IPS DF 6.9 (cell line): ENCODE measurements at regions not wholly inside any gene's neighbourhood (a gene's known extent, or its start where the extent isn't known, plus 50 kb on each side); places are given as distances from the start of the nearest gene placed in this dataset.
"Not testable (repeated sequence)": the region's sequence is repeated elsewhere in the genome, so short reads cannot be mapped to it uniquely, and the experiment has no call there.

Experiments
- DNase-seq: peaks from one replicate; pipeline ENCODE4 v3.0.0-alpha.2; 2013; ENCODE audit warnings: low read depth, low spot score
- H3K27ac ChIP-seq: one replicate; pipeline ENCODE4 v1.5.1; 2013; ENCODE audit warnings: low read length, control low read depth
- H3K27me3 ChIP-seq: 2 replicates; pipeline ENCODE4 v1.6.1; 2013; ENCODE audit warnings: mild to moderate bottlenecking, low read length; ENCODE audit not compliant: control insufficient read depth, insufficient read depth
- H3K36me3 ChIP-seq: 2 replicates; pipeline ENCODE4 v1.6.1; 2013; ENCODE audit warnings: low read length; ENCODE audit not compliant: control insufficient read depth, insufficient read depth
- H3K4me1 ChIP-seq: 2 replicates; pipeline ENCODE4 v1.6.1; 2013; ENCODE audit warnings: low read length; ENCODE audit not compliant: control insufficient read depth, insufficient read depth
- H3K4me3 ChIP-seq: 2 replicates; pipeline ENCODE4 v1.5.1; 2013; ENCODE audit warnings: mild to moderate bottlenecking, low read length
- H3K9me3 ChIP-seq: 2 replicates; pipeline ENCODE4 v1.6.1; 2013; ENCODE audit warnings: low read length, inconsistent platforms; ENCODE audit not compliant: control insufficient read depth, insufficient read depth
- WGBS: extraction: QIAGEN DNeasy Blood & Tissue Kit; methylation state at CpG from one replicate; pipeline ENCODE4 v1.1.7; 2013; ENCODE audit warnings: mixed read lengths, missing lambda C conversion rate; ENCODE audit not compliant: insufficient read length, insufficient coverage; 5-methylcytosine and 5-hydroxymethylcytosine counted together

DNA sequence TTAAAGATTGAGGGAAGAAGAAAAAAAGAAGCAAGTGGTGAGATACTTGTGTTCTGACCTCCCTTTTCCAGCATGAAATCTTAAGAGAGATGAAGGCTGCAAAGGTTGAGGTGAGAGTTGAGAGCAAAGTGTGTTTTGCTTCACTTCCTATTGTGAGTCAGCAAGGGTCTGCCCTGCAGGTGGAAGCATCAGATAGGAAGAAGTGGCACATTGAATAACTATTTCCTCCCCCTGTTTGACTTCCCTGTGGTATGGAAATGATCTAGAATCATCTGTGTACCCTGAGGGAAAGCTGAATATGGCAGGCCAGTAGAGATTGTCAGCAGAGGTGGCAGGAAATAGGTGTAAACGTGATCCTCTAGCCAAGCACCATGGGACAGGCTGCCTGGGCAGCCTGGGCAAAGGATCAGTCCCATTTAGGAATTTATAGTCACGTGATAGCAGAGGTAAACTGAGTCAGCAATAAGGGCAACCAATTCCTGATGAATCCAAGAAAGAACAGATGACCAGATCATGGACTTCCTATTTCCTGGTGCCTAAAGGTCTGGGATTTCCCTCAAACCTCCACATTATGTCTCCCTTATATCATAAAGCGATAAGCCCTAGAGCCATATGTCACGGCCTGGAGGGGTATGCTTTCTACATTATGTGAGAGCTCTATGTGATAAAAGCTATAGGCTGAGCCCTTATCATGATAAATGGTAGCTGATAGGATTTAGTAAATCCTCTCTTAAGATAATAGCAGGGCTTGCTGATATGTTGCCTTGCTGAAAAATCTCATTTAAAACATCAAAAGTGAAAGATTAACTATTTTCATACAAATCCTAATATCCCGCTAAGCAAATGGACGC is 287.0 kb downstream of the MDFIC start:
- Histone ChIP-seq H3K36me3 (no peaks in the 10 kb centered on the region), H3K27ac (no peak overlapping the region), H3K9me3 (no peaks in the 10 kb centered on the region), H3K4me1 (no peaks in the 10 kb centered on the region), H3K4me3 (no peak overlapping the region), H3K27me3 (no peaks in the 10 kb centered on the region)
- no peak for DNase-seq
- no CpG with 5 or more reads among the region's 6 CpGs for WGBS

DNA sequence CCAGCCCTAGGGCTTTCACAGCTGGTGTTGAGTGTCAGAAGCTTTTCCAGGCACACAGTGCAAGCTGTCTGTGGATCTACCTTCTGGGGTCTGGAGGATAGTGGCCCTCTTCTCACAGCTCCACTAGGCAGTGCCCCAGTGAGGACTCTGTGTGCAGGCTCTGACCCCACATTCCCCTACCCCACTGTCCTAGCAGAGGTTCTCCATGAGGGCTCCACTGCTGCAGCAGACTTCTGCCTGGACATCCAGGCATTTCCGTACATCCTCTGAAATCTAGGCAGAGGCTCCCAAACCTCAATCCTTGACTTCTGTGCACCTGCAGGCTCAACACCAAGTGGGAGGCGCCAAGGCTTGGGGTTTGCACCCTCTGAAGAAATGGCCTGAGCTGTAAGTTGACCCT is 284.5 kb downstream of the MDFIC start:
- H3K4me1 ChIP-seq, H3K27me3 ChIP-seq, H3K4me3 ChIP-seq, H3K36me3 ChIP-seq, H3K27ac ChIP-seq, DNase-seq, H3K9me3 ChIP-seq: not testable (repeated sequence)
- no CpG with 5 or more reads among the region's 2 CpGs for WGBS

GRCh38 chr7:115198143-115198542 is 276.2 kb downstream of the MDFIC start:
- no peak for DNase-seq
- no CpG with 5 or more reads among the region's 3 CpGs for WGBS
- no peaks in the 10 kb centered on the region for H3K9me3 ChIP-seq
- no peaks in the 10 kb centered on the region for H3K27me3 ChIP-seq
- H3K27ac ChIP-seq, result no peak overlapping the region
- no peaks in the 10 kb centered on the region for H3K4me1 ChIP-seq
- H3K36me3 ChIP-seq, result no peaks in the 10 kb centered on the region
- no peak overlapping the region for H3K4me3 ChIP-seq

GRCh38 chr7:115195208-115195607 is 273.3 kb downstream of the MDFIC start:
- Histone ChIP-seq H3K27ac (no peak overlapping the region), H3K9me3 (no peaks in the 10 kb centered on the region), H3K4me1 (no peaks in the 10 kb centered on the region), H3K4me3 (no peak overlapping the region), H3K27me3 (no peaks in the 10 kb centered on the region), H3K36me3 (no peaks in the 10 kb centered on the region)
- WGBS, result no CpG with 5 or more reads among the region's 2 CpGs
- no peak for DNase-seq

GRCh38 chr7:115191526-115191925 is 269.6 kb downstream of the MDFIC start:
- no peaks in the 10 kb centered on the region for H3K9me3 ChIP-seq
- WGBS, result no CpG with 5 or more reads among the region's 2 CpGs
- H3K27ac ChIP-seq, result no peak overlapping the region
- no peaks in the 10 kb centered on the region for H3K4me1 ChIP-seq
- no peaks in the 10 kb centered on the region for H3K36me3 ChIP-seq
- H3K27me3 ChIP-seq, result no peaks in the 10 kb centered on the region
- no peak for DNase-seq
- no peak overlapping the region for H3K4me3 ChIP-seq

- WGBS, result no CpG with 5 or more reads among the region's 5 CpGs
- H3K27ac ChIP-seq, result no peak overlapping the region
- DNase-seq, result no peak
- no peaks in the 10 kb centered on the region for H3K9me3 ChIP-seq
- no peaks in the 10 kb centered on the region for H3K4me1 ChIP-seq
- no peak overlapping the region for H3K4me3 ChIP-seq
- no peaks in the 10 kb centered on the region for H3K36me3 ChIP-seq
- H3K27me3 ChIP-seq, result no peaks in the 10 kb centered on the region
Measured at GRCh38 chr7:115183431-115184057, 261.6 kb downstream of the MDFIC start.

- DNase-seq, result no peak
- Histone ChIP-seq H3K4me1 (no peaks in the 10 kb centered on the region), H3K36me3 (no peaks in the 10 kb centered on the region), H3K27me3 (no peaks in the 10 kb centered on the region), H3K27ac (no peak overlapping the region), H3K4me3 (no peak overlapping the region), H3K9me3 (no peaks in the 10 kb centered on the region; the same call in 1 of the 2 replicates)
- WGBS, result no CpG with 5 or more reads among the region's 2 CpGs
Measured at GRCh38 chr7:115178835-115179234, 256.9 kb downstream of the MDFIC start.

DNA sequence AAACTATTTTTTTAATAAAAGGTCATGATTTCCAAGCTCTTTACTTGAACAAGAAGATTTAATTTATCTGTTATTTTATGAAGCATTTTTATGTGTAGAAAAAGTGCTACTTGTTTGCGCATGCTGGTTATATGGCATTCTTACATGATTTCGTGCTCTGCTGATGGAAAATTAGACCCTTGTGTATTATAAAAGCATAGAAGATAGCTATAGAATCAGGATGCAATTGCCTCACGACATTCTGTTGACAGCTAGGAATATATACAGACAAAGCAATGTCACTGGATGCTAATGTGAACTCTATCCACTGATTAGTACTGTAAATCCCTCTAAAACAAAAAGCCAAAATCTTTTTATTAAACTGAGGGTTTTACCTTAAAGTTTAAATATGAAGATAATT is 255.9 kb downstream of the MDFIC start:
- H3K9me3 ChIP-seq, result no peaks in the 10 kb centered on the region; the same call in 1 of the 2 replicates
- no peaks in the 10 kb centered on the region for H3K4me1 ChIP-seq
- no peak for DNase-seq
- no peak overlapping the region for H3K27ac ChIP-seq
- no peaks in the 10 kb centered on the region for H3K36me3 ChIP-seq
- no CpG with 5 or more reads among the region's 3 CpGs for WGBS
- no peak overlapping the region for H3K4me3 ChIP-seq
- H3K27me3 ChIP-seq, result no peaks in the 10 kb centered on the region

- no peak overlapping the region for H3K4me3 ChIP-seq
- no CpG with 5 or more reads among the region's 1 CpG for WGBS
- no peaks in the 10 kb centered on the region for H3K27me3 ChIP-seq
- H3K36me3 ChIP-seq, result no peaks in the 10 kb centered on the region
- no peaks in the 10 kb centered on the region for H3K4me1 ChIP-seq
- no peak for DNase-seq
- H3K27ac ChIP-seq, result no peak overlapping the region
- no peaks in the 10 kb centered on the region; the same call in 1 of the 2 replicates for H3K9me3 ChIP-seq
Measured at GRCh38 chr7:115177103-115177502, 255.2 kb downstream of the MDFIC start.

- not testable (repeated sequence) for H3K4me1 ChIP-seq, H3K27ac ChIP-seq, DNase-seq, H3K9me3 ChIP-seq, H3K36me3 ChIP-seq, H3K27me3 ChIP-seq, H3K4me3 ChIP-seq
- no CpG with 5 or more reads among the region's 8 CpGs for WGBS
Measured at GRCh38 chr7:115172397-115172796, 250.5 kb downstream of the MDFIC start.
